UCSD-AML1 (cell line): ENCODE measurements at regions not wholly inside any gene's neighbourhood (a gene's known extent, or its start where the extent isn't known, plus 50 kb on each side); places are given as distances from the start of the nearest gene placed in this dataset.

Experiments used
- DNase-seq: peaks from one replicate; lab custom pipeline; 2025; ENCODE audit not compliant: unreplicated experiment; lab: John Stamatoyannopoulos, UW

DNA sequence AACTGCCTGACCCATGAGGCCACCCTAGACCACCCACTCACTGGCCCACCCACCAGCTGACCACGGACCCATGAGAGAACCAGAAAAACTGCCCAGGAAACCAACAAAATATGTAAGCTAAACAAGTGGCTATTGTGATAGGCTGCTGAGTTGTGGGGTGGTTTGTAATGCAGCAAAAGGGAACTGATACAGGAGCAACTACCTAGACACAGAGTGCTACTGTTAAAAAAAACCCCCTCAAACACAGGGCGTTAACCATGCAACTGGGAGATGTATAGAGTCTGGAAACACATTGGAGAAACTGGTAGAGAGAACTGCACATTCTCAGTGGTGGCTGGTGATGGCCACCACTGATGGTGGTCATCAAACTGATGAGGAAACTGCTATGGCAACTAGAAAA, 206.3 kb upstream of the GYPC start:
- no peak for DNase-seq

GRCh38 chr2:126463892-126464674, 191.9 kb upstream of the GYPC start:
- no peak for DNase-seq

DNA sequence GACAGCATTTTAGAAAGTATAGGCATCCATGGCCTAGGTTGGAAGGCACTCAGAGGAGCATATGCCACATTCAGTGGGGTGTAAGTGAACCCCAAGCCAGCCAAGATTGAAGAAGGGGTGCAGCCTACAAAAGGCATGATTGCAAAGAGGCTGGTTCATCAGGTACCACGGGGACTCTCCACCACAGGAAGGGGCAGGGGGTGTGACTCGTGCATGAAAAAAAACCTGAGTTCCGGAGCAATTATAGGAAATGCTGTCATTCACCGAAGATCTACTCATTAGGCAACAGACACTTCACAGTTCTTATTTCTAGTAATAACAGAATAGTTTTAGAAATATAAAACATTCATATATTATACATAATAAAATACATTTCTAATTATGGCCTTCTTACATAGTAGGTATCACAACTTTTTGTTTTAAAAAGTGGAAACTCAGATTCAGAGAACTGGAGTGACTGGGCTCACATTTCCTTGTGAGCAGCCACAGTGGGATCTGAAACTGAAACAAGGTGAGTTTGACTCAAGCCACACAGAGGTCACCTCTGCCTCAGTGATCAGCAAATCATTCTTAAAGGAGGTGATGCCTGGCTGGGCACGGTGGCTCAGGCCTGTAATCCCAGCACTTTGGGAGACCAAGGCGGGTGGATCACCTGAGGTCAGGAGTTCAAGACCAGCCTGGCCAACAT, 188.4 kb upstream of the GYPC start:
- no peak for DNase-seq

DNA sequence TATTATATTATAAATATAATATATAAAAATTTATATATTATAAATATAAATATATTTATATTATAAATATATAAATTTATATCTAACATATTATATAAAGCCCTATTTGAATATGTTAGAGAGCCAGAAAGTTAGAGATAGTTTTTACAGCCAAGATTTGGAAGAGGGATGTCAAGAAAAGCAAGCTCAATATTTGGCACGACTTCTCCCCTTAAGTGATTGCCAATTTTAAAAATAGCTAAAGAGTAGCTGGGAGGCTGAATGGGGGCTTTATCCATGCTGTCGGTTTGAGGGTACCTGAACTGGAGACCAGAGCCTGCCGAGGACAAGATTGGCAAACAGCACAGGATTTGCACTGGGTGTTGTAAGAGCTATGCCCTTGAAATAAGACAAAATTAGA, 180.9 kb upstream of the GYPC start:
- DNase-seq, result no peak

DNA sequence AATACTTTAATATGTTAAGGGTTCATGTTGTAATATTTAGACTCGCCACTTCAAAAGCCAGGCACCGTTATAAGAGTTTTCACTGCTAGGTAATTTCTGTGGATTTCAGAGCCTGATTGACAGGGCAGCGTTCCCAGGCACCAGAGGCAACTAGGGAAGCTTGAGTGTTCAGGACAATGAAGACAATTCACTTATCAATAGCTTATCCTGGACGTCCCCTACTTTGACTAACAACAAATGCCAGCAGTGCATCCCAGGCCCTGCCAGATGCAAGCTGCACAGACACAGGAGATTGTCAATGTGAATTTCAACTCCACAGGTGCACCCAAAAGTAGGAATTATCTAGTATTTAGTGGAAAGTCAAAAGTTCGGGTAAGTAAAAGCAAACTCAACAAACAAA, 179.3 kb upstream of the GYPC start:
- DNase-seq, result no peak

DNA sequence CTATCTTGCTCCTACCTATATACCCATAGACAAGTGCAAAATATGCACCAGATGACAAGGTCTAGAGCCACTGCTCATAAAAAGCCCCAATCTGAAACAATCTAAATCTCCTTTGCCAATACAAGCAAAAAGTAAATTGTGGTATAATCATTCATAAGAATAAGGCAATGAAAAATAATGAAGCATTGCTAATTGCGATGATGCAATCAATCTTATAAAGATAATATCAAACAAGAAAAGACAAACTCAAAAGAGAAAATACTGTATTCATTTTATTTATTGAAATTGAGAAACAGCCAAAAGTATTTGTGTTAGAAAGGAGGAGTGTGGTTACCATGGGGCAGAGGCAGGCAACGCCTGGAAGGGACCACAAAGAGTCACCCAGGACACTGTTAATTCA, 175.9 kb upstream of the GYPC start:
- no peak for DNase-seq

DNA sequence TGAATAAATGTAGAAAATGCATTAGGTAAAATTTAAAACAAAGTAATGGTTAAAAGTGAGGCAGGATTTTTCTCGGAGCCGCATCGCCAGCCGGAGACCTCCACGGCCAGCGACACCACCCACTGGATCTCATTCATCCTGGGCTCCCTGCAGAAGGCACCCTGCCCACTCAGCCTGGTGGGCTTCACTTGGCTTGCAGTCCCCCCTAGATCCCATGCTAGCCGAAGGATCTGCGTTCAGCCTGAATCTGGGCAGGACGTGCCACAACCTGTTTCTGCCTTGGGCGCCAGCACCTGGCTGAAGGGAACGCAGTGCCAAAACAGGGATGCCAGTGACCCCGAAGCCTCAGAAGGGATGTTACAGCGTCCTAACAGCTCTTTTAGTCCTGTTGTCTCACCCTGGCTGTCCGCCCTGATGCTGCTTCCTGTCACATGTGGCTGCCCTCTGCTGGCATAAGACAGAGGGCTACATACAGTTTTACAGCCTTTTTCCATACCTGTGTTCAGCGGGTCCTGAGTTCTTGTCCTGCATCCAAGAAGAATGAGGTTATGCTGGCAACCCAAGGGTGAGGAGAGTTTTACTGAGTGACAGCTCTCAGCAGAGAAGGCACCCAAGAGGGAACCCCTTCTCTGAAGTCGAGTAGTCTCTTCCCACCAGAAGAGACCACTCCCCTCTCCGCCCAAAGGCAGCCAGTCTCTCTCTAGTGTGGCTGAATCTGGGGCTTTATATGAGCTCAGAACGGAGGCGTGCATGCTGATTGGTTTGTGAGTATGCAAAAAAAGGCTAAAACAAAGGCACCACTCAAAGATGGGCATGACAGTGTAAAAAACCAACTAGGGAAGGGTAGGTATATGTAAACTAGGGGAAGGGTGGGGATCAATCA, 173.1 kb upstream of the GYPC start:
- DNase-seq, result no peak

- no peak for DNase-seq
Measured at GRCh38 chr2:126494593-126494992, 161.4 kb upstream of the GYPC start.

- DNase-seq, result no peak
Measured at GRCh38 chr2:126495189-126495588, 160.8 kb upstream of the GYPC start.

DNA sequence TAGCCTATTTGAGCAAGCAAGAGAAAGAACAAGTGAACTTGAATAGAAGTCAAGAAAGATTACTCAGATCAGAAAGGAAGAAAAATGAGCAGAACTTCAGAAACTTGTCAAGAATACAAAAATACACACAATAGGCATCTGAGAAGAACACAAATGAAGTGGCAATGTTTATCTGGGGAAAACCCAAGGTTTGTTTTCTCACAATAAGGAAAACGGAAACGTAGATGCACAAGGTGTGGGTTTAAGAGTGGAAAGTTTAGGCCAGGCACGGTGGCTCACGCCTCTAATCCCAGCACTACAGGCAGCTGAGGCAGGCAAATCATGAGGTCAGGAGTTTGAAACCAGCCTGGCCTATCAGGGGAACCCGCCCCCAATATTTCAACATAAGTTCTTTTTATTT, 159.5 kb upstream of the GYPC start:
- no peak for DNase-seq

- no peak for DNase-seq
Measured at GRCh38 chr2:126503476-126503875, 152.5 kb upstream of the GYPC start.

GRCh38 chr2:126504949-126505348, 151.0 kb upstream of the GYPC start:
- DNase-seq, result no peak

- DNase-seq, result no peak
Measured at GRCh38 chr2:126506786-126507185, 149.2 kb upstream of the GYPC start.

GRCh38 chr2:126507425-126507911, 148.5 kb upstream of the GYPC start:
- no peak for DNase-seq

GRCh38 chr2:126510356-126510755, 145.6 kb upstream of the GYPC start:
- DNase-seq, result no peak

DNA sequence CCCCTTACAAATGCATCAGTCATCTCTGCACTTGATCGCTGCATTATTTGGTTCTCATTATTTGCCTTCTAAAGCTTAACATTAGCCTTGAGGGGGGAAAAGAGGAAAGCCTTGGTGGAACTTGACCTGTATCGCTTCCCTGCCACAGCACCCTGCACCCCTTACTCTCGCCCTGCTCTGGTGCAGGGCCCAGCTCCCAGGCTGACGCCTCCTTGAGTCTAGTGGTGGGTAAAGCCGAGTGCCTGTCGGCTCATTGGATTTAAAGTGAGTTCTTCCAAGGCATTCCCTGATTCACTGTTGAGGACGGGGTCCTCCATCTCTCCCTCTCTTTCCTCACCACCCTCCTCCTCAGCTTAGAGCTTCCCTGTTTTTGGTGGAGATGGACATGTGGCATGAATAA, 145.0 kb upstream of the GYPC start:
- no peak for DNase-seq

GRCh38 chr2:126512026-126512425, 143.9 kb upstream of the GYPC start:
- no peak for DNase-seq

GRCh38 chr2:126513033-126513432, 142.9 kb upstream of the GYPC start:
- DNase-seq, result no peak

- no peak for DNase-seq
Measured at GRCh38 chr2:126515471-126515870, 140.5 kb upstream of the GYPC start.

DNA sequence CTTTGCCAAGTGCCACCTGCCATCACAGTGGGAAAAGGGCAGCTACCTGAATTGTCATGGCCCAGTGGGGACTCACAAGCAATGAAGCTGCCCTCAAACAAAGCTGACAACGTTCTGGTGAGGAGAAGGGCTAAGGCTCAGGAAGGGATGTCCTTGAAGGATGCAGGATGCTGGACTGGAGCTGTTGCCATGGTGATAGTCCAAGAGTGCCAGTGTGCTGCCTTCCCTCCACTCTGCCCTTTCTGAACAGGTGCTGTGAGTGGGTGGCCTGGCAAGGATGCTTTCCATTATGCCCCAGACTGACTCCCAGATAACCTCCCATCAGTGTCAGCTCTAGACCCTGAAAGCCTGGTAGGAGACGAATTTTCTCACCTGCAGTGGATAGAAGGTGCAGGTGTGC, 137.8 kb upstream of the GYPC start:
- DNase-seq, result no peak

DNA sequence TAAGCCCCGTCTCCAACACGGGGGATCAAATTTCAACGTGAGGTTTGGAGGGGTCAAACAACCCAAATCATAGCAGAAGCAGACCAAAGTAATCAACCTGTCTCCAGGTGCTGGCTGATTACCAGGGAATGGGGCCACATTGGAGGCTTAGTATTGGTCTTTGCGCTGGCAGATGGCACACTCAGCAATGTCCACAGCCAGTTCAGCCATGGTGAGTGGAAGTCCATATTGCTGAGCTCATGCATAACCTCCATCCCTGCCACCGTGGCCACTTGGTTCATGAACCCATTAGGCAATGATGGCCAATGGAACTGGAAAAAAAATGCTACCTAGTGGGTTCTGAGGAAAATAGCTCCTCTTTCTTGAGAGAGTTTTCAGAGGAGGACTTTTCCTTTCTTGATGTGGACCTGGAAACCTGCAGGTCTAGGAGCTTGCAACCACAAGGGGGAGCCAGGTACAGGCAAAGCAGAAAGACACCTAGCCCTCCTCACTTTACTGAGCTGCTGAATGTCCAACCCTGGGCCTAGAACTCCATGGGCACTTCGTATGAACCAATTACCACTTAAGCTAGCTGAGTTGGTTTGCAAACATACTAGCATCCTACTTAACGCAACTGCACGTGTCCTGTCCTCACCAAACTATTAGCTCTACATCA, 128.0 kb upstream of the GYPC start:
- DNase-seq, result peak; percentile 44
